ENCODE measurements at regions not wholly inside any gene's neighbourhood (a gene's known extent, or its start where the extent isn't known, plus 50 kb on each side); places are given as distances from the start of the nearest gene placed in this dataset.

DNA sequence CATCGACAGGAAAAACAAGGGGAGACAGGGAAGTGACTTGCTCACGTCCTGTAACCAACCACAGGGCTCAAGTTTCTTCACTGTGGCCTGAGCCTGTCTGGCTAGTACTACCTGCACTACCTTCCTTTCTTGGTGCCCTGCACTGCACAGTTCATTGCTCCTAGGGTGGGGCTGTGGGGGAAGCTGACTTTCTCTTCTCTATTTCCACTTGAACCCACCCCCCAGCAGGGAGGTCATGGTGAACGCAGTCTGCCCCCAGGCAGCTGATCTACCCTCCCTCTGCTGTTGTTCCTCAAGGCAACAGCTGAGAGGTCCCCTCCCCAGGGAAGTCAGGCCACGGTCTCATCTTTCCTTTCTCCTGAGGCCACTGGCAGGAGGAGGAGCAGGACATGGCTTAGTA is 532.1 kb downstream of the SOX11 start:
- intact Hi-C loops (cut with DNase I; ENCODE audit: low total_unique reads), result no loop called here
- no peaks in the 10 kb centered on the region for H3K36me3 ChIP-seq
- 15 to 47% (median 30%) methylated on average over 4 of the region's 4 CpGs for WGBS, 5 donors
- peak; percentile 78 for DNase-seq
- peak overlapping the region in 1 of 8 donors; percentile 42 for H3K27ac ChIP-seq
- H3K9me3 ChIP-seq, result no peaks in the 10 kb centered on the region
- peaks cover 0 to 14% (median 0%) of the 10 kb centered on the region in 6 donors for H3K4me1 ChIP-seq
- TF ChIP-seq POLR2AphosphoS5 (IDR thresholded peaks at IDR 0.05), result no peak
- TF ChIP-seq POLR2A (IDR thresholded peaks at IDR 0.05), result no peak
- TF ChIP-seq CTCF (IDR thresholded peaks at IDR 0.05 in 8 of 11, conservative IDR thresholded peaks at IDR 0.05 in 3 of 11), result no peak
- H3K27me3 ChIP-seq (replicated peaks in 1 of 7), result no peaks in the 10 kb centered on the region
- H3K4me3 ChIP-seq, result no peak overlapping the region

GRCh38 chr2:6228251-6228650 is 536.1 kb downstream of the SOX11 start:
- TF ChIP-seq POLR2A (IDR thresholded peaks at IDR 0.05), result no peak
- no peak for TF ChIP-seq POLR2AphosphoS5 (IDR thresholded peaks at IDR 0.05)
- TF ChIP-seq CTCF (IDR thresholded peaks at IDR 0.05 in 8 of 11, conservative IDR thresholded peaks at IDR 0.05 in 3 of 11), result no peak
- intact Hi-C loops (cut with DNase I; ENCODE audit: low total_unique reads), result no loop called here
- H3K36me3 ChIP-seq, result no peaks in the 10 kb centered on the region
- H3K4me3 ChIP-seq, result no peak overlapping the region
- no peak overlapping the region for H3K27ac ChIP-seq
- WGBS, 5 donors, result 40 to 89% (median 63%) methylated on average over 1 to 2 of the region's 2 CpGs
- no peaks in the 10 kb centered on the region for H3K27me3 ChIP-seq (replicated peaks in 1 of 7)
- peaks cover 0 to 12% (median 0%) of the 10 kb centered on the region in 6 donors for H3K4me1 ChIP-seq
- no peak for DNase-seq
- peaks cover 0 to 15% (median 0%) of the 10 kb centered on the region in 8 donors for H3K9me3 ChIP-seq

- no peak overlapping the region for H3K4me3 ChIP-seq
- no peak for TF ChIP-seq POLR2AphosphoS5 (IDR thresholded peaks at IDR 0.05)
- no peak for TF ChIP-seq POLR2A (IDR thresholded peaks at IDR 0.05)
- TF ChIP-seq CTCF (IDR thresholded peaks at IDR 0.05 in 8 of 11, conservative IDR thresholded peaks at IDR 0.05 in 3 of 11), result no peak
- DNase-seq, result no peak
- WGBS, 5 donors, result 91 to 98% (median 92%) methylated on average over 5 of the region's 5 CpGs
- no peaks in the 10 kb centered on the region for H3K4me1 ChIP-seq
- H3K27ac ChIP-seq, result no peak overlapping the region
- intact Hi-C loops (cut with DNase I; ENCODE audit: low total_unique reads), result no loop called here
- H3K36me3 ChIP-seq, result no peaks in the 10 kb centered on the region
- H3K9me3 ChIP-seq, result peaks cover 0 to 15% (median 0%) of the 10 kb centered on the region in 8 donors
- H3K27me3 ChIP-seq (replicated peaks in 1 of 7), result no peaks in the 10 kb centered on the region
Observed at GRCh38 chr2:6231166-6231565, 539.0 kb downstream of the SOX11 start.

DNA sequence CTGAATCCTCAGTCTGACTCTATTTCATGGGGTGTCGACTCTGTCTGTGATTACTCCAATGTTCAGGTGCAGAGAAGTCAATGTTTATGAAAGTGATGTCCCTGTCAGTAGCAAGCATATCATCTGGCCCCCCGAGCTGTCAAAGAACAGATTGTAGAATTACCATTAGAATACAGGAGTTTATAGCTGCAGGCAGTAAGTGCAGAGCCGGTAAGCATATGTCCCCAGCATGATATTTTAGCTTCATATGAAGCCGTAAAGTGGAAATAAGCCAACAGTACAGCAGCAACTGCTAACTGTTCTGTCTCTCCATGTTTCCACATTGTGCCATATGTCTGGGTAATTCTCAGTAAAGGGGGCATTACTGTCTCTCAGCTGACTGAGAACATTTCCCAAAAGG is 541.8 kb downstream of the SOX11 start:
- Histone ChIP-seq H3K9me3 (peaks cover 0 to 26% (median 0%) of the 10 kb centered on the region in 8 donors), H3K4me1 (no peaks in the 10 kb centered on the region), H3K4me3 (no peak overlapping the region), H3K27ac (no peak overlapping the region), H3K27me3 (replicated peaks in 1 of 7) (no peaks in the 10 kb centered on the region), H3K36me3 (no peaks in the 10 kb centered on the region)
- TF ChIP-seq CTCF (IDR thresholded peaks at IDR 0.05 in 8 of 11, conservative IDR thresholded peaks at IDR 0.05 in 3 of 11), result no peak
- no peak for TF ChIP-seq POLR2A (IDR thresholded peaks at IDR 0.05)
- no peak for TF ChIP-seq POLR2AphosphoS5 (IDR thresholded peaks at IDR 0.05)
- intact Hi-C loops (cut with DNase I; ENCODE audit: low total_unique reads), result no loop called here
- DNase-seq, result no peak
- 83 to 89% (median 85%) methylated on average over 4 of the region's 4 CpGs for WGBS, 5 donors

Measured in spleen (tissue), 11 donors.